HG02610 (cell line): ENCODE measurements at regions not wholly inside any gene's neighbourhood (a gene's known extent, or its start where the extent isn't known, plus 50 kb on each side); places are given as distances from the start of the nearest gene placed in this dataset.
"Not testable (repeated sequence)": the region's sequence is repeated elsewhere in the genome, so short reads cannot be mapped to it uniquely, and the experiment has no call there.

Experiments
- ATAC-seq: cut with Tn5 transposase; IDR thresholded peaks from one replicate; pipeline ENCODE4 v1.9.1; 2021; ENCODE audit warnings: mild to moderate bottlenecking, moderate library complexity; ENCODE audit not compliant: unreplicated experiment

- no peak for ATAC-seq
These were observed 328.8 kb upstream of the BRINP1 start for GRCh38 chr9:119697996-119698395.

- ATAC-seq = no peak
These were observed 320.6 kb upstream of the BRINP1 start for GRCh38 chr9:119689879-119690278.

- no peak for ATAC-seq
These were observed 319.3 kb upstream of the BRINP1 start for GRCh38 chr9:119688547-119688946.

- no peak for ATAC-seq
These were observed 308.7 kb upstream of the BRINP1 start for GRCh38 chr9:119677811-119678505.

GRCh38 chr9:119675951-119676350 is 306.7 kb upstream of the BRINP1 start:
- no peak for ATAC-seq

- ATAC-seq = not testable (repeated sequence)
These were observed 303.5 kb upstream of the BRINP1 start for GRCh38 chr9:119672763-119673162.

- ATAC-seq = no peak
These were observed 298.7 kb upstream of the BRINP1 start for GRCh38 chr9:119667916-119668315.

- ATAC-seq = no peak
These were observed 297.9 kb upstream of the BRINP1 start for GRCh38 chr9:119667163-119667562.

- ATAC-seq = no peak
These were observed 293.1 kb upstream of the BRINP1 start for GRCh38 chr9:119662329-119662728.

- no peak for ATAC-seq
These were observed 283.7 kb upstream of the BRINP1 start for GRCh38 chr9:119652931-119653330.

GRCh38 chr9:119649205-119649604 is 280.0 kb upstream of the BRINP1 start:
- ATAC-seq = no peak

- ATAC-seq = no peak
These were observed 270.2 kb upstream of the BRINP1 start for GRCh38 chr9:119639287-119639955.

GRCh38 chr9:119634006-119634405 is 264.8 kb upstream of the BRINP1 start:
- no peak for ATAC-seq

GRCh38 chr9:119611565-119611964 is 242.3 kb upstream of the BRINP1 start:
- no peak for ATAC-seq

- ATAC-seq = no peak
These were observed 240.2 kb upstream of the BRINP1 start for GRCh38 chr9:119609277-119609971.

- ATAC-seq = no peak
These were observed 232.4 kb upstream of the BRINP1 start for GRCh38 chr9:119601632-119602031.

GRCh38 chr9:119597499-119597898 is 228.3 kb upstream of the BRINP1 start:
- ATAC-seq = no peak

GRCh38 chr9:119596703-119597102 is 227.5 kb upstream of the BRINP1 start:
- no peak for ATAC-seq

GRCh38 chr9:119588874-119589744 is 219.9 kb upstream of the BRINP1 start:
- no peak for ATAC-seq

- ATAC-seq = no peak
These were observed 208.6 kb upstream of the BRINP1 start for GRCh38 chr9:119577881-119578280.

GRCh38 chr9:119559986-119560385 is 190.8 kb upstream of the BRINP1 start:
- no peak for ATAC-seq
